KG1 (cell line): ENCODE measurements at regions not wholly inside any gene's neighbourhood (a gene's known extent, or its start where the extent isn't known, plus 50 kb on each side); places are given as distances from the start of the nearest gene placed in this dataset.
"Not testable (repeated sequence)": the region's sequence is repeated elsewhere in the genome, so short reads cannot be mapped to it uniquely, and the experiment has no call there.

Source experiments
- DNase-seq: peaks from one replicate; lab custom pipeline; 2025; lab: John Stamatoyannopoulos, UW

DNA sequence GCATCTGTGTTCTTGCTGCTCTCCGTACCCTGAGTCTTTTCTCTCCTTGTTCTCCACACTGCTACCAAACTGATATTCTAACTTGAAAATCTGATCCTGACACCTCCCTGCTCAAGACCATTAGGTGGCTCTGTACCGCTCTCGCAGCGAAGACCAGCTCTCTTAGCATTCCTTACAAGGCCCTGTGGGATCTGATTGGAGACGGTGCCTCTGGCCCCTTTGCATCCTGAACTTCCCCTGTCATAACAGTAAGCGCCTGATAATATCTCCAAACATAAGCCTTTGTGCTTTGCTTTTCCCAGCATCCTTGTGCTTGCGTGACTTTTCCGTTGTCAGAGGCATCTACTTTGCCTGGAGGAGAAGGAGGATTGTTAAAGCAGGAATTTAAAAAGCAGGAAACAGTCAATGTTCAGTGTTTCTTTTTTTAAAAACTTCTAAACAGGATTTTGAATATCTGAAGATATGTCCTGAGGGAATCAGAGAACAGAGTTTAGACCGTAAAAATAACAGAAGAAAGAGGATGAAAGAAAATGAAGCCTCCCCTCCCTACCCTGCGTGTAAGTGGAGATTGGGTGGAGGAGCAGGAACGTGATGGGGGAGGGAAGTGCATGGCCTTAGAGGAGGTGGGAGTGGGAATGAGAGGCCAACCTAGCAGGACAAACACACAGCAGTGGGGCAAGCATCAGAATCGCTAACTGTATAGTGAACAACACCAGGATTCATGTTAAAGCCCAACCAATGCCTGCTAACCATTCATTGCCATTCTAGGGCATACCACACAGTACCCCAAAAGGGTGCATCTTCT lies 89.2 kb upstream of the STMND1 start:
- no peak for DNase-seq

DNA sequence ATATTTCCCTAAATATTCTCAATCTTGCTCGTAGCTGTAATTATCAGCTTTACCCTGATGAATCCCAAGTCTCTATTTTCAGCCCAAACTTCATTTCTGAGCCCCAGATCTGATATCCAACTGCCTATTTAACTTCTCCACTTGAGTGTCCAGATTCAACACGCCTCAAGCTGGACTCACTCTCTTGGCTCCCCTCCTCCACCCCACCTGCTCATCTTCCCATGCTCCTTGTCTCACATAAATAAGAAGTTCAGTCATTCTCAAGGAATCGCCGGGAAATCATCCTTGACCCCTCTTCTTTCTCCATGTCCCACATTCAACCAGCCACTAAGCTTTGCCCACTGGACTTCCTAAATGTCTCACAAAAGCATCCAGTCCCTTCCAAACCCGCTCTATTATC lies 89.9 kb upstream of the STMND1 start:
- no peak for DNase-seq

DNA sequence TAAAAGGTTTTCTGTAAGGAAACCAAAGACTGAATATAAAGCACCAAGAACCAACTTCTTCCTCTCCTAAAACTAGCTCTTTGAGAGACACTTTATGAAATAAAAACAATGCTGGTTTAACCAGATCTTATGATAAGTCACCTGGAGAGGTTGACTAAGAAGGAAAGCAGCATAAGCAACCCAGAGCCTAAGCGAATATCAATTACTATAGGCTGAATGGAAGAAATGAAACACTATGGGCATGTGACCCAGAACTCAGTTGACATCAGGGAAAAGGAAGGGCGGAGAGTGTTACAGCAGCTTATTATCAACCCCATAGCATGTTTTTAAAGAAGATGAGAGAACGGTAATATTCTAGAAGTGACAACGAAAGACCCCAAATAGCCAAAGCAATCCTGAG lies 94.1 kb upstream of the STMND1 start:
- DNase-seq = no peak

DNA sequence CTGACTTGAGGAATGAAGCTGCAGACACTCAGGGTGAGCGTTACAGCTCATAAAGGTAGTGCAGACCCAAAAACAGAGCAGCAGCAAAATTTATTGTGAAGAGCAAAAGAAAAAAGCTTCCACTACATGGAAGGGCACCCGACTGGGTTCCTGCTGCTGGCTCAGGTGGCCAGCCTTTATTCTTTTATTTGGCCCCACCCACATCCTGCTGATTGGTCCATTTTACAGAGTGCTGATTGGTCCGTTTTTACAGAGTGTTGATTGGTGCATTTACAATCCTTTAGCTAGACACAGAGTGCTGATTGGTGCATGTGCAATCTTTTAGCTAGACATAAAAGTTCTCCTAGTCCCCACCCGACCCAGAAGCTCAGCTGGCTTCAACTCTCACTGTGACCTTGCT lies 95.3 kb upstream of the STMND1 start:
- DNase-seq = no peak

DNA sequence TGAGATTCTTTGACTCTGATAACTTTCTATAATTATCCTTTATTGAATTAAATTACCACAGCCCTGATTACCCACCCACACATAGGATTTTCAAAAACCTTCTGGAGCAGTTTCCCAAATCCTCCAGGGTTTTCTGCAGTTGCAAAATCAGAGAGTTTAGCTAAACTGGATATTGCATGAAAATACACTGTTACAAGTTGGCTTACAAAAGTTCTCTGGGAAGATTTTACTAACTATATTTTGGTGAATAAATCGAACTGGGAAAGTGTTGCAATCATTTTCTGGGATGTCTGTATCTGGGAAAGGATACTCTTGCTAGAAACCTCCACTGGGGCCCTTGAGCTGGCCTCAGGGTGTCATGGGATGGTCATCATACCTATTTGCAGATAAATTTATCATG lies 97.6 kb upstream of the STMND1 start:
- no peak for DNase-seq

DNA sequence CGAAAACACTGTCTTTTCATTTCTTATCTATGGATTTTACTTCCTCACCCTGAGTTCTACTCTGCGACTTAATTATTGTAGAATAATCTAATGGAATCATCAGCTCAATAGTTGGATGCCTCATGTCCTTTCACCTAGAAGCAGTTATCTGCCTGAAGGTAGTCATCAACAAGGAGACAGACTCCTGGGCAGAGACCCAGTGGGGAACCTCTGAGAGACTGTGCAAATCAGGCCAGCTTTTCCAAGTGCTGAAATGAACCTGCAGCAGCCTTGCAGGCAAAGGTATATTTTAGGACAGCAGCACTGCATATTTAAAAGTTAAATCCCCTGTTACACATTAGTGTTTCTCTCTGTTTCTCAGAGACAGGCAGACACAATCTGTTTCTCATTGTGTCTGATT lies 99.7 kb upstream of the STMND1 start:
- DNase-seq = no peak

DNA sequence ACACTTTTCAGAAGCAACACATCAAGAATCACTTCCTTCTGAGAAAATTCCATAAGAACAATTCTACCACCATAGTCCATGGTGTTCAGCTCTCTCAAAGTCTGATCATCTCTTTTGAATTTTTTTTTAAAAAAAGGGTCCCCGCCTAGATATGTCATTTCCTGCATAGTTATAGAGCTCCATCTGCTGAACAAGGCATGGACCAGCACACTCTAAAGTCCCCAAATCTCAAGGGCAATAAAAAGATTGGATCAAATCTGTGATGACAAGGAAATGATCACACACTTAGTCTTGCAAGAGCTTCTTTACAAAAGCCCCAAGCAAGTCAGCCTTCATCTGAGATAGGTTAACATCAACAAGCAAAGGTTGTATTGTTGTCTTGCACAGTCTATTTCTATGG lies 100.7 kb upstream of the STMND1 start:
- no peak for DNase-seq

DNA sequence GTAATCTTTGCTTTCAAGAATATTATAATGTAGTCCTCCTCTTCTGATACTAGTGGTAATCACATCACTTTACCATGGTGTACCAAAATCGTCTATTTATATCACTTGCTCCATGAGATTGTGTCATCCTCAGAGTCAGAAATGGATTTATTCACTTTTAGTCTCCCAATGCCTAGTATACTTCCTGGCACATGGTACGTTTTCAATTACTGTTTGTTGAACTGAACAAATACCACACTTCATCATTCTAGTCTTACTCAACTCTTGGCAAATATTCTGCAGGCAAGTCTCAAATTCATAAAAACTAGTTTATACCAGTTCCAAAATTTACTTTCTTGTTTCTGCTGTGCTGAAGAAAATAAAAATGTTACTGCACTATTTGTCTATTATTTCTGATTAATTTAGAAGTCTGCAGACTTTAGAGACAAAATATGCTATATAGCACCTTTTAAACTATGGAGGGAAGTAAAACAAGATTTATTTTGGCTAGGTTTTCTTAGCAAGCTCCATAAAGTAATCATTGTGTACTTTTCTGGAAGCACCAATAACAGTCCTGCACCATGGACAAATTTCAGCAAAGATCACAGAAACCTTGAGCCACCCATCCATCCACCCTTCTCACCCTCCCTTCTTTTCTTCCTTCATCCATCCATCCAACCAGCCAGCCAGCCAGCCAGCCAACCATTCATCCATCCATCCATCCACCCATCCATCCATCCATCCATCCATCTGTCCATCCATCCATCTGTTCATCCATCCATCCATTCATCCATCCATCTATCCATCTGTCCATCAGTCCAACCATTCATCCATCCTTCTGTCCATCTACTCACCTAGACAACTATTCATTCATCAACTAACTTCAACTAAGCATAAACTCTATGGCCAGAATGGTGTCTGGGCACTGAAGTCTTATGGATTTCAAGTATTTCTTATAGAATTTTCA lies 102.1 kb upstream of the STMND1 start:
- DNase-seq = no peak

DNA sequence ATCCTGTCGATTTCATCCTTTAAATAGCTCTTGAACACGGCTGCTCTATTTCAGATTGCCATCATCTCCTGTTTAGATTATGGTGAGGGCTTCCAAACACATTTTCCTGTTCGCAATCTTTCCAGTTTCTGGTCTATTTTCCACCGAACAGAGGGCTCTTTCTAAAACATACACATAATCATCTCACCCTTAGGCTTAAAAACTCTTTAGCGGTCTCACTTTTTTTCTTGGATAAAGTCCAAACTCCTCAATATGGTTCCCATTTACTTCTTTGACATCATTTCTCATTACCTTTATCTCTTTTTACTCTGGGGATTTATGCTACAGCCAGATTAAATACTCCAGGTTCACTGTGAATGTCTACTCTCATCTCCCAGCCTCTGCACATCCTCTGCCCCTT lies 103.4 kb upstream of the STMND1 start:
- DNase-seq = no peak

DNA sequence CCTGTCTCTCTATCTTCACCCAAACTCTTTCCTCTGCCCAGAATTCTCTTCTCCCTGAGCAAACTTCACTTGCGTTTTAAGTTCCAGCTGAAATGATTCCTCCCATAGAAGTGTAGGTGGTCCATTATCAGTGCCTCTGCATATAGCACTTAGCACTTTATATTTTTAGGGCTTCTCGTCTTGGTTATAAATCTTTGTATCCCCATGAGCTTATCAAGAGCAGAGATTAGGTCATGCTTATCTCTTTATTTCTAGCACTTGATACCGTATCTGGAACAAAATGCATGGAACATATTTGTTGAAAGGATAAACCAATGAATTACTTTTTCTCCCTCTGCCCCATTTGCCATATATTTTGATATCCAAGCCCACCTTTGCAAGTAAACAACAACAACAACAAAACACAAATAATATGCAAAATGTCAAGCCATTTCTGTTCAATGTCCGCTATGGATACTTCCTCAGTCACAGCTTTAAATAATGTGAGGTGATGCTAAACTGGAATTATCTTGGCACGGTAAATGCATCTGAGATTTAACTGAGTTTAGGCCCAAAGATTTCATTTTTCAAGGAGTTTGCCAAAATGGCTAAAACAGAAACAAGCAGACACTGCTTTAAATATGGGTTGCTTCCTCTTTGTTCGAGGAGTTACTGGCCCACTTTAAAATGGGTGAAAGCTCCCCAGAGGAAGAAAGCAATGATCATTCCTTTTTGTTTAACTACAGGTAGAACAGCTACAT lies 106.2 kb upstream of the STMND1 start:
- no peak for DNase-seq

DNA sequence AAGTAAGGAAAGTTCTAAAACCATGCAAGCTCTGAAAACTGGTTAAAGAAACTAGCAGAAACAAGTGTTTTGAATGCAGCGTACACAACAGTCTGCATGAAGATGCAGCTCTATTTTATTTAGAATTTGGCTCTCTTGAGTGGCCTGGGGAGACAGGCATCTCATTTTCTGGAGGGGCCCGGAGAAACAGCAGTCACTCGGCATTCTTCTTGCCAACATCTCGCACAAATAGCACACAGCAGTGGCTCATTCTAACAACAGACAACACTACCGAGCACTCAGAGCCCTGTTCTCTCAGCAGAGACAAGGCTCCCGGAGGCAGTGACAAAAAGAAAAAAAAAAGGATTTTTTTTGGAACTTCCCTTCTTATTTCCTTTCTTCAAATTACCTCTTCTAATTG lies 108.5 kb upstream of the STMND1 start:
- no peak for DNase-seq

DNA sequence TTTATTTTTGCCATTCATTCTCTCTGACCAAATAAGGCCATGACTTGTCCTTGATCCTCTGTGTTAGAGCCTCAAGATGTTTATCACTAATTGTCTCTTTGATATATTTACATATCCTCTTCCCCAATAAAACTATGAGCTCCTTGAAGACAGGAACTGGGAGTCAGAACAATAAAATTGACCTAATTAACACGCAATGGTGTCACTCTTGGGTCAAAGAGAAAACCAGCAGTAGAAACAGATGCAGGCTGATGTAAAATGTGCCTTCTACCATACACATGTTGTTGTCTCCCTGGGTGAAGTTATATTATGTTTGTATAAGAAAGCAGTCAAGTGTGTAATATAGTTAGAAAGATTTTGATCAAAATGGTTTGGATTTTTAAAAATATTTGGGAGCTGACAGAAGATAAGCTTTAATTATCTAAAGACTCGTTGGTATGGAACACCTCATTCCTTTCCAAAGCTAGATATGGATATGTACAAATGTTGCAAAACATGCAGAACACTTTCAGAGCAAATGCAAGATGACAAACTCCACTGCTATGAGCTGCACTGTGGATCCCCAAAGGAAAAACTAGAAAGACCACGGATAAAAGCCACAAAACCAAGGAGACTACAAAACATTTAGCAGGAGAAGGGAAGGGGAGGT lies 109.7 kb upstream of the STMND1 start:
- no peak for DNase-seq

DNA sequence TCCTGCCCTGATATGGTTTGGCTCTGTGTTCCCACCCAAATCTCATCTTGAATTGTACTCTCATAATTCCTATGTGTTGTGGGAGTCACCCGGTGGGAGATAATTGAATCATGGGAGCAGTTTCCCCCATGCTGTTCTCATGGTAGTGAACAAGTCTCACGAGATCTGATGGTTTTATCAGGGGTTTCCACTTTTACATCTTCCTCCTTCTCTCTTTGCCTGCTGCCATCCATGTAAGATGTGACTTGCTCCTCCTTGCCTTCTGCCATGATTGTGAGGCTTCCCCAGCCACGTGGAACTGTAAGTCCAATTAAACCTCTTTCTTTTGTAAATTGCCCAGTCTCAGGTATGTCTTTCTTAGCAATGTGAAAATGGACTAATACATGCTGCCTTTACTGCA lies 111.9 kb upstream of the STMND1 start:
- DNase-seq = not testable (repeated sequence)

DNA sequence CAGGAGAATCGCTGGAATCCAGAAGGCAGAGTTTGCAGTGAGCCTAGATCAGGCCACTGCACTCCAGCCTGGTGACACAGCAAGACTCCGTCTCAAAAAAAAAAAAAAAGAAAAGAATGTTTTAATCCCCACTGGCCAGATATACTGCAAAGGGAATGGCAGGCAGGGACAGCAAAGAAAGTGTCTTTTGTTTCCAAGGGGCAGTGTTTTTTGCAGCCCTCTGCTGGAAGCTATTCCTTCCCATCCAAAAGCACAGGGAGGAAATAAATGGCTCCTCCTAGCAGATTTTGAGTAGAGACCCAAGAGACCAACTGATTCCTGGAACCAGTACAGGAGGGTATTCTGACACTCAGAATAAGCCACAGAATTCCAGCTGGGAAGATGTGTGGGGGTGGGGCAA lies 112.5 kb upstream of the STMND1 start:
- DNase-seq = no peak

DNA sequence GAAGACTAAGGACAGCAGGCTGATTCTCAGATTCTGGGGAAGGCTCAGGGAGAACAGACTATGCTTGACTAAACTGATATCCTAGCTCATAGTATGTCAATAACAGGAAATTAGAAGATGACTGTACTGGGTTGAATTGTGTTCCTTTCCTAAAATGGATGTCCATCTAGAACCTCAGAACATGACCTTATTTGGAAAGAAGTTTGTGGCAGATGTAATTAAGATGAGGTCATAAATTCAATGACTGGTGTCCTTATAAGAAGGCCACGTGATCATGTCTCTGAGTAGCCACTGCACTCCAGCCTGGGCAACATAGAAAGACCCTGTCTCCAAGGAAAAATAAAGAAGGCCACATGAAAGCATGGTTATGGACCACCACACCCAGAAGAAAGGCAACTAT lies 113.9 kb upstream of the STMND1 start:
- DNase-seq = no peak

DNA sequence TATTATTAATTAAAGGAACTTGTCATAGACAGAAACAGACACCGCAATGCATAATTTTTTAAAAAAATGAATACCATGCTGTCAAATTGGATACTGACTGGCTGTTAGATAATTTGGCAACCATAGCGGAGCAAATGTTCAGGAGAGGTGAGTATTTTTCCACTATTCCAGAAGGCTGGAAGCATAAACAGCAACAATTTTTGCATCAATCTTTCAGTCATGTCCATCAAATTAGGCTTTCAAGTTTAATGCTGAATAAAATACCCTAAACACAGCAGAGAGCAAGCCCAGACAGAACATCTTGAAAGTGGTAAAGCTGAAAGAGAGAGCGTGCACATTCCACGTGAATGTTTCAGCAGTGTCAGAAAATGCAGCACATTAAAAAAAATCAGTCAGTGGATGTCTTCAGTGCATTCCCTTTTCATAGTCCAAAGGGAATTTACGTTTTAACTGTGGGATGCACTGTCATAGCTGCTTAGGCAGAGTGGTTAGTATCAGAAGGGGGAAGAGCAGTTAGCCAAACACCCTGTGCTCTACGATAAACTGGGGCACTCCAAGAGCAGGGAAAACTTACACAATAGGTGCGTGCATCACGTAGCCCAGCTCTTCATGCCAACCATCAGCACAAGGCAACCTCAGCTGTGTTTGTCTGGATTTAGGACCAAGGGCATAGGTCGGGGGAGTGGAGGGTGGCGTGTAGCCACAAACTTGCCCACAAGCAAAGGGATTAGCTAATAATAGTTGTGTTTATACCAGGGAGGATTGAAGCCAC lies 116.2 kb upstream of the STMND1 start:
- DNase-seq = no peak

DNA sequence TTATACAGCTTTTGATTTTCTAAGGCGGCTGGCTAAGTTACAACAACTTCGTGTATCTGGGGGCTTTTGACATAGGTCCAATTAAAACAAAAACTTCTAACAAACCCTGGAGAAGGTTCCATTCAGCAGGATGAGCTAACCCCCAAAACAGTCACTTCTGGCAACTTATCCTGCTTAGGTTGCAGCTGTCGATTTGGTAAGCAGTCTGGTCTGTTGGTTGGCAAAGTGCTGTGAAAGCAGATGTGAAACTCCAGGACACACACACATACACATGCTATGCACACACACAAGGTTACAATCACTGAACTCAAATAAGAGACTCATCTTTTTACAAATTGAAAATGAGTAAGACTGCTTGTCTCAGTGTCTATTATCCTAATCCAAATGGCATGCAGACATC lies 119.0 kb upstream of the STMND1 start:
- DNase-seq = no peak

DNA sequence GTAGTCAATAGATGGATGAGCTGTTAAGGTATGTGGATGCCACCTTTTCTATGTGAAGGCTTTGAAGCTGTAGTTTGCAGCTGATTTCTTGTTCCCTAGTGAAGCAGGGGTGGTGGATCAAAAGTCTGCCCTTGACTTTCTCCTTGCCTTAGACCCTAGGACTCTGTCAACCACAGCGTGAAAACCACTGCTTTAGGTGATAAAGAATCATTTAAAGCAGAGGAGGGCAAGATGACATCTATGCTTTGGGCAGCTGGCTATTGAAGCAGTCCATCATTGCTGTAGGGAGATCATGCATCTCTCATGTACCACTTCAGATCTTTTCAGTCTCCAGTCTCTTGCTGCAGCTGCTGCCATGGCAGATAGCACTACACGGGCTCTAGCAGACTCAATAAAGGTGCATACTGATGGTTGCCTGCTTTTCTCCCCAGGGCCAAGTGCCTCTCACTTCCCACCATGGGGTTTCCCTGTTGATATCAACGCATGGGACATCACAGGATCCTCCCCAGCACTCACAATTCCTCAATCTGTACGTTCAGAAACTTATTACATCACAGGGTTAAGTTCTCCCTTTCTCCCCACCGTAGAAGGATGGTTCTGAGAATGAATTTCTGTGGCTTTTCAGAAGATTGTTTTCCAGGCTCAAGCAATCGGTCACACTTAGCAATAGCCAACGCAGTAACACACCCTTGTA lies 122.0 kb upstream of the STMND1 start:
- DNase-seq = no peak

DNA sequence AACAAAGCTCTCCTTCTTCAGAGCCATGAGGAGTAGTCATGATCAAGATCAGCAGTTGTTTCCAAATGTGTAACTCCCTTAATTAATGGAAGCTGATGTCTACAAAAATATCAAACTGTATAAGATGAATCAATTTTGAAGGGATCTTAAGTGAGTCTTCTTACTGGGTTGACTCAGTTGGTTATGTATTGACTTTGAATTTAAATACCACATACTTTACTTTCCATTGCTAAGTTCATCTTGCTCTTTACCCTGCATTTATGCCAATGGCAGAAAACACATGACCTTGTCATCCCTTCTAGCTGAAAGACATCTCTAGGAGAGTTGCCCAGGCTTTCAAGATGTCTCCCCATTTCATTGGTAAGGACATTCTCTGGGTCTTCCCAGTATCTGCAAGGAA lies 123.2 kb upstream of the STMND1 start:
- no peak for DNase-seq

DNA sequence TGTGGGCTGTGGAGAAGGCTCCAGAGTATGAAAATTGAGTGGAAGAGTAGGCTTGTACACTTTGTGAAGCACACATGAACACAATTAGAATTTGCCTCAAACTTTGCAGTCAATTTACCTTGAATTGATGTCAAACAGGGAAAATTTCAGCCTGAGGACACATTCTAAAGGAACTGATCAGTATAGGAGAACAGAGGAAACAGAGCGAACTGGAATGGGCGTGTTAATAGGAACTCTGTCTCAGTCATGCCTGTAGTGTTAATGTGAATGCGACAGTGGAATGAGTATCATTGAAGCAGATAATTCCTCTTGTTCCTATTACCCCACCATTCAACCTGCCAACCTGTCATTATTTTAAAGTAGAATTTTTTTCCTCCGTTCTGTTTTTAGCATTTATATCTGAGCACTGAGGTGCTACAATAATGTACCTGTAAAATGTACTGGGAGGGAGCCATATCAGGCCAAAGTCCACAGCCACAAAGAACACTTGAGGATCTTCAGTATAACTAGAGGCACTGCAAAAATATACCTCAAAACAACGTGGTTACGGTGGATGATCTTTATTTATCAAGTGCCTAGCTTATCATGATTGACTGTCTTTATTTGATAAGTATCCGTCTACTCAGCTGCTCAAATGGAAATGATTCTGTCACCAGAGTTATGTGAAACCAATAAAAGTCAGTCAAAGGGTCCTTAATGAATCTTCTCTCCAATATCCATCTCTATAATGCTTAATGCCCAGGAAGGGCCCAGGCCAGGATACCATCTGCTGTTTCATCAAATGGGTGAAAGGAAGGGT lies 125.3 kb upstream of the STMND1 start:
- DNase-seq = no peak
